Neural cell (in vitro differentiated cells): ENCODE measurements at regions not wholly inside any gene's neighbourhood (a gene's known extent, or its start where the extent isn't known, plus 50 kb on each side); places are given as distances from the start of the nearest gene placed in this dataset.

Experiments
- H2AFZ ChIP-seq: fragments of 200-600, 300-800 bp; sonication (generic), shearing (Covaris generic); 2 replicates; pipeline ENCODE4 v1.6.0; 2014; ENCODE audit warnings: low read depth, mild to moderate bottlenecking, antibody characterized with exemption, low read length, moderate library complexity
- H3F3A ChIP-seq: fragments of 200-600 bp; shearing (Covaris generic); 2 replicates; pipeline ENCODE4 v1.6.1; 2016; ENCODE audit warnings: mild to moderate bottlenecking, moderate library complexity, mixed read lengths, antibody characterized with exemption, low read length; ENCODE audit not compliant: insufficient read depth, poor library complexity, severe bottlenecking
- H3K27ac ChIP-seq: fragments of 200-600, 300-800 bp; sonication (generic), shearing (Covaris generic); 2 replicates; pipeline ENCODE4 v1.5.1; 2014; ENCODE audit warnings: mild to moderate bottlenecking, low read length, moderate library complexity
- H3K27me3 ChIP-seq: fragments of 300-800, 200-600 bp; sonication (generic), shearing (Covaris generic); 2 replicates; pipeline ENCODE4 v1.6.0; 2014; ENCODE audit warnings: mild to moderate bottlenecking, low read depth, low read length, moderate library complexity; ENCODE audit not compliant: insufficient read depth
- H3K36me3 ChIP-seq: fragments of 300-800, 200-600 bp; sonication (generic), shearing (Covaris generic); 2 replicates; pipeline ENCODE4 v1.5.1; 2014; ENCODE audit warnings: mild to moderate bottlenecking, antibody characterized with exemption, low read length, moderate library complexity; ENCODE audit not compliant: insufficient read depth
- H3K4me2 ChIP-seq: fragments of 300-800, 200-600 bp; sonication (generic), shearing (Covaris generic); 2 replicates; pipeline ENCODE4 v1.6.0; 2014; ENCODE audit warnings: mild to moderate bottlenecking, low read length
- H3K4me3 ChIP-seq: fragments of 300-800, 200-600 bp; sonication (generic), shearing (Covaris generic); 2 replicates; pipeline ENCODE4 v1.5.1; 2014; ENCODE audit warnings: mild to moderate bottlenecking, low read length, moderate library complexity
- H3K79me2 ChIP-seq: fragments of 200-600 bp; shearing (Covaris generic); replicated peaks from 2 replicates; pipeline ENCODE4 v1.6.0; 2014; ENCODE audit warnings: mild to moderate bottlenecking, low read length, moderate library complexity; ENCODE audit not compliant: insufficient read depth
- H3K9ac ChIP-seq: fragments of 300-800, 200-600 bp; sonication (generic), shearing (Covaris generic); 2 replicates; pipeline ENCODE4 v1.6.1; 2016; ENCODE audit warnings: mild to moderate bottlenecking, low read length, mixed read lengths
- H3K9me2 ChIP-seq: fragments of 200-600 bp; shearing (Covaris generic); 2 replicates; pipeline ENCODE4 v1.6.1; 2016; ENCODE audit warnings: mild to moderate bottlenecking, low read length, mixed read lengths; ENCODE audit not compliant: insufficient read depth
- H3K9me3 ChIP-seq: fragments of 200-600, 300-800 bp; sonication (generic), shearing (Covaris generic); 2 replicates; pipeline ENCODE4 v1.6.1; 2016; ENCODE audit warnings: mild to moderate bottlenecking, mixed run types, low read length, moderate library complexity, mixed read lengths
- H4K20me1 ChIP-seq: fragments of 200-600 bp; shearing (Covaris generic); 2 replicates; pipeline ENCODE4 v1.6.1; 2016; ENCODE audit warnings: mild to moderate bottlenecking, mixed run types; ENCODE audit not compliant: insufficient read depth
- CTCF ChIP-seq: fragments of 450-650 bp; IDR thresholded peaks from 2 replicates; pipeline ENCODE4 v1.5.1; 2014; ENCODE audit warnings: antibody characterized with exemption, mild to moderate bottlenecking, moderate library complexity; ENCODE audit not compliant: poor library complexity, severe bottlenecking
- EP300 ChIP-seq: fragments of 450-650 bp; conservative IDR thresholded peaks from 2 replicates; pipeline ENCODE4 v1.6.1; 2014; ENCODE audit warnings: antibody characterized with exemption, mild to moderate bottlenecking, moderate library complexity; ENCODE audit not compliant: poor library complexity, severe bottlenecking
- EZH2 ChIP-seq: fragments of 200-600, 300-800 bp; shearing (Covaris generic), sonication (generic); IDR thresholded peaks from 2 replicates; pipeline ENCODE4 v1.6.1; 2014; ENCODE audit warnings: antibody characterized with exemption, low read length, borderline replicate concordance, mild to moderate bottlenecking; ENCODE audit not compliant: insufficient read depth, poor library complexity, severe bottlenecking
- MXI1 ChIP-seq: fragments of 450-650 bp; conservative IDR thresholded peaks from 2 replicates; pipeline ENCODE4 v1.6.1; 2014; ENCODE audit warnings: antibody characterized with exemption, mild to moderate bottlenecking; ENCODE audit not compliant: poor library complexity, severe bottlenecking
- POLR2AphosphoS5 ChIP-seq: IDR thresholded peaks from 2 replicates; pipeline ENCODE4 v1.6.1; 2012
- RAD21 ChIP-seq: fragments of 450-650 bp; conservative IDR thresholded peaks from 2 replicates; pipeline ENCODE4 v1.6.1; 2014; ENCODE audit warnings: antibody characterized with exemption, mild to moderate bottlenecking, moderate library complexity
- REST ChIP-seq: IDR thresholded peaks from 2 replicates; pipeline ENCODE4 v1.6.1; 2012; ENCODE audit warnings: borderline replicate concordance
- SMC3 ChIP-seq: fragments of 450-650 bp; conservative IDR thresholded peaks from 2 replicates; pipeline ENCODE4 v1.6.1; 2014; ENCODE audit warnings: antibody characterized with exemption, mild to moderate bottlenecking, moderate library complexity; ENCODE audit not compliant: poor library complexity
- TAF1 ChIP-seq: IDR thresholded peaks from 2 replicates; pipeline ENCODE4 v1.6.1; 2012; ENCODE audit warnings: low read depth

GRCh38 chr16:87077750-87078127 lies 239.5 kb downstream of the C16orf95 start:
- Histone ChIP-seq H3K9me2 (no peaks in the 10 kb centered on the region), H4K20me1 (no peaks in the 10 kb centered on the region), H3K9me3 (no peaks in the 10 kb centered on the region), H3K36me3 (no peaks in the 10 kb centered on the region), H3K27me3 (no peaks in the 10 kb centered on the region), H3K79me2 (no peaks in the 10 kb centered on the region), H3K4me3 (no peak overlapping the region), H3K4me2 (no peak overlapping the region), H2AFZ (no peak overlapping the region), H3K9ac (no peak overlapping the region), H3F3A (no peaks in the 10 kb centered on the region), H3K27ac (no peak overlapping the region)
- TF ChIP-seq EP300 (no peak), POLR2AphosphoS5 (no peak), CTCF (no peak), TAF1 (no peak), REST (no peak), MXI1 (no peak), SMC3 (no peak), RAD21 (no peak), EZH2 (no peak)

- Histone ChIP-seq H3K79me2 (no peaks in the 10 kb centered on the region), H2AFZ (no peak overlapping the region), H3F3A (no peaks in the 10 kb centered on the region), H3K9ac (no peak overlapping the region), H3K4me3 (no peak overlapping the region), H3K9me2 (no peaks in the 10 kb centered on the region), H3K9me3 (peaks cover 4% of the 10 kb centered on the region), H4K20me1 (no peaks in the 10 kb centered on the region), H3K36me3 (no peaks in the 10 kb centered on the region), H3K4me2 (no peak overlapping the region), H3K27ac (no peak overlapping the region), H3K27me3 (no peaks in the 10 kb centered on the region)
- TF ChIP-seq RAD21 (no peak), MXI1 (no peak), REST (no peak), EZH2 (no peak), CTCF (no peak), TAF1 (no peak), EP300 (no peak), POLR2AphosphoS5 (no peak), SMC3 (no peak)
Observed at GRCh38 chr16:87080571-87081167, 236.5 kb downstream of the C16orf95 start.
